HepG2 (cell line): ENCODE measurements at regions not wholly inside any gene's neighbourhood (a gene's known extent, or its start where the extent isn't known, plus 50 kb on each side); places are given as distances from the start of the nearest gene placed in this dataset.
A peak's percentile ranks its signal among the peaks of the same experiment; 100 is the strongest.

ENCODE experiments used
- ATAC-seq: fragments of 200-7000 bp; cut with Tn5 transposase; 3 replicates; pipeline ENCODE4 v1.9.1; 2020; ENCODE audit warnings: mild to moderate bottlenecking, moderate library complexity
- BruUV-seq: library from RNA; stranded (reverse); fragments of 400-500 nt; replicated peaks from 2 replicates; lab custom pipeline; 2021; lab: Mats Ljungman, UMichigan
- CTCF ChIA-PET: fragments of 300-600 bp; formaldehyde crosslinking; extraction: SDS; loops from one replicate; lab custom pipeline; 2021; ENCODE audit warnings: low total read pairs, inconsistent platforms, low intra/inter-chr PET ratio; lab: Yijun Ruan, JAX
- POLR2A ChIA-PET: fragments of 350-600 bp; sonication (Branson Sonifier 250); formaldehyde crosslinking; loops from one replicate; lab custom pipeline; 2020; ENCODE audit warnings: antibody characterized with exemption, inconsistent platforms; lab: Yijun Ruan, JAX
- DNase-seq: peaks from one replicate; pipeline ENCODE4 v3.0.0-alpha.2; 2015; ENCODE audit warnings: low spot score
- FAIRE-seq: peaks from 3 replicates; lab custom pipeline; 2011; peaks lifted over from hg19 to GRCh38; lab: Jason Lieb, UNC
- H2AFZ ChIP-seq: one replicate; pipeline ENCODE4 v1.6.1; 2011; ENCODE audit warnings: low read length, inconsistent platforms
- H3K27ac ChIP-seq: fragments of 300-600 bp; 3 replicates; pipeline ENCODE4 v1.8.0; 2011; ENCODE audit warnings: mixed run types, mild to moderate bottlenecking, mixed read lengths, low read length, inconsistent platforms; ENCODE audit not compliant: insufficient read depth; ENCODE audit errors: extremely low read length
- H3K27me3 ChIP-seq, 2 experiments: fragments of 200-600 bp in 1 of 2; 2 replicates in 1 of 2; 3 replicates in 1 of 2; pipeline versions ENCODE4 v1.6.0 to v1.8.0; 2011; ENCODE audit warnings: low read length in 2 of 2, mild to moderate bottlenecking in 2 of 2, moderate library complexity in 2 of 2, inconsistent platforms in 1 of 2; ENCODE audit not compliant: insufficient read depth in 2 of 2, control insufficient read depth in 1 of 2
- H3K36me3 ChIP-seq, 2 experiments: fragments of 200-600 bp in 1 of 2; replicated peaks in 1 of 2; 2 replicates in 1 of 2; 3 replicates in 1 of 2; pipeline versions ENCODE4 v1.5.1 to v1.8.0; 2011; ENCODE audit warnings: low read length in 2 of 2, inconsistent platforms in 1 of 2; ENCODE audit not compliant: insufficient read depth in 2 of 2, control insufficient read depth in 1 of 2
- H3K4me1 ChIP-seq: 2 replicates; pipeline ENCODE4 v1.5.1; 2012; ENCODE audit warnings: low read length, inconsistent platforms; ENCODE audit not compliant: insufficient read depth
- H3K4me2 ChIP-seq: 2 replicates; pipeline ENCODE4 v1.6.0; 2011; ENCODE audit warnings: low read depth, low read length, inconsistent platforms
- H3K4me3 ChIP-seq, 3 experiments: fragments of 200-600 bp in 1 of 3; sonication (generic), shearing (Covaris generic) in 1 of 3; replicated peaks in 1 of 3; 2 replicates each; pipeline ENCODE4 v1.5.1; 2011 to 2016; ENCODE audit warnings: low read length in 3 of 3, inconsistent platforms in 2 of 3, low read depth in 2 of 3, mild to moderate bottlenecking in 2 of 3, control low read depth in 1 of 3, mixed read lengths in 1 of 3; ENCODE audit not compliant: insufficient read depth in 1 of 3
- H3K79me2 ChIP-seq: one replicate; pipeline ENCODE4 v1.6.1; 2011; ENCODE audit warnings: low read length, inconsistent platforms; ENCODE audit not compliant: insufficient read depth
- H3K9ac ChIP-seq: 2 replicates; pipeline ENCODE4 v1.6.0; 2011; ENCODE audit warnings: mild to moderate bottlenecking, low read depth, low read length, inconsistent platforms; ENCODE audit not compliant: insufficient read depth
- H3K9me3 ChIP-seq: 2 replicates; pipeline ENCODE4 v1.5.1; 2012; ENCODE audit warnings: mild to moderate bottlenecking, low read length
- H4K20me1 ChIP-seq: 2 replicates; pipeline ENCODE4 v1.6.0; 2011; ENCODE audit warnings: inconsistent platforms, mild to moderate bottlenecking, low read length, moderate library complexity; ENCODE audit not compliant: insufficient read depth
- AGO1 ChIP-seq: fragments of 200-400 bp; formaldehyde crosslinking; IDR thresholded peaks from 2 replicates; pipeline ENCODE4 v1.6.1; 2017; ENCODE audit warnings: mild to moderate bottlenecking, low read depth, low read length, moderate library complexity; ENCODE audit not compliant: poor library complexity, severe bottlenecking
- CEBPB ChIP-seq: IDR thresholded peaks from 2 replicates; pipeline ENCODE4 v1.6.1; 2011; ENCODE audit warnings: low read depth, low read length, improper control_type of control experiment, borderline replicate concordance
- DMTF1 ChIP-seq: sonication (generic); formaldehyde crosslinking; IDR thresholded peaks from 2 replicates; pipeline ENCODE4 v1.4.0; 2020; ENCODE audit warnings: mild to moderate bottlenecking, missing genetic modification reagents
- ELF3 ChIP-seq: IDR thresholded peaks from 2 replicates; pipeline ENCODE4 v1.6.1; 2016; ENCODE audit warnings: missing genetic modification reagents, missing compliant biosample characterization
- FOXA1 ChIP-seq, 2 experiments: fragments of 450-650 bp in 1 of 2; sonication (generic) in 1 of 2; formaldehyde crosslinking in 1 of 2; IDR thresholded peaks; 2 replicates each; pipeline versions ENCODE4 v1.4.0 to v1.6.1; 2016 to 2020; ENCODE audit warnings: missing genetic modification reagents in 1 of 2
- FOXP1 ChIP-seq, 2 experiments: fragments of 450-650 bp in 1 of 2; IDR thresholded peaks; 2 replicates each; pipeline ENCODE4 v1.6.1; 2017 to 2018; ENCODE audit warnings: antibody characterized with exemption in 1 of 2
- GABPB1 ChIP-seq: IDR thresholded peaks from 2 replicates; pipeline ENCODE4 v1.6.1; 2016; ENCODE audit warnings: mild to moderate bottlenecking, missing genetic modification reagents, moderate library complexity, missing compliant biosample characterization
- HMG20A ChIP-seq: IDR thresholded peaks from 2 replicates; pipeline ENCODE4 v1.6.1; 2016; ENCODE audit warnings: borderline replicate concordance
- HNRNPLL ChIP-seq: fragments of 200-400 bp; formaldehyde crosslinking; IDR thresholded peaks from 2 replicates; pipeline ENCODE4 v1.6.1; 2017; ENCODE audit warnings: mild to moderate bottlenecking, low read depth, low read length; ENCODE audit not compliant: poor library complexity, severe bottlenecking
- HOXA3 ChIP-seq: sonication (generic); formaldehyde crosslinking; IDR thresholded peaks from 2 replicates; pipeline ENCODE4 v1.5.0; 2020; ENCODE audit warnings: missing genetic modification reagents
- JUNB ChIP-seq: sonication (generic); formaldehyde crosslinking; IDR thresholded peaks from 2 replicates; pipeline ENCODE4 v1.8.0; 2022; ENCODE audit warnings: missing genetic modification reagents, mild to moderate bottlenecking, borderline replicate concordance
- KDM2A ChIP-seq: sonication (generic); formaldehyde crosslinking; IDR thresholded peaks from 2 replicates; pipeline ENCODE4 v1.4.0; 2020; ENCODE audit warnings: low read depth, missing genetic modification reagents, borderline replicate concordance
- KDM3A ChIP-seq: IDR thresholded peaks from 2 replicates; pipeline ENCODE4 v1.6.1; 2018; ENCODE audit warnings: low read depth, missing compliant biosample characterization
- RFX5 ChIP-seq: IDR thresholded peaks from 2 replicates; pipeline ENCODE4 v1.6.1; 2011; ENCODE audit warnings: low read depth, low read length, improper control_type of control experiment
- SOX13 ChIP-seq, 3 experiments: fragments of 450-650 bp in 1 of 3; sonication (generic) in 1 of 3; formaldehyde crosslinking in 1 of 3; IDR thresholded peaks in 2 of 3; conservative IDR thresholded peaks in 1 of 3; 2 replicates each; pipeline versions ENCODE4 v1.5.0 to v1.6.1; 2016 to 2020; ENCODE audit warnings: antibody characterized with exemption in 1 of 3, mild to moderate bottlenecking in 1 of 3, missing compliant biosample characterization in 1 of 3, missing genetic modification reagents in 1 of 3, moderate library complexity in 1 of 3
- SOX5 ChIP-seq: IDR thresholded peaks from 2 replicates; pipeline ENCODE4 v1.6.1; 2016; ENCODE audit warnings: borderline replicate concordance
- ZFP91 ChIP-seq: sonication (generic); formaldehyde crosslinking; IDR thresholded peaks from 2 replicates; pipeline ENCODE4 v1.9.0; 2022; ENCODE audit warnings: missing genetic modification reagents, mild to moderate bottlenecking, borderline replicate concordance
- ZNF34 ChIP-seq: sonication (generic); formaldehyde crosslinking; IDR thresholded peaks from 2 replicates; pipeline ENCODE4 v1.4.0; 2020; ENCODE audit warnings: mild to moderate bottlenecking, missing genetic modification reagents, borderline replicate concordance
- WGBS: methylation state at CpG from one replicate; pipeline ENCODE4 v1.1.6; 2017; ENCODE audit warnings: low lambda C conversion rate; 5-methylcytosine and 5-hydroxymethylcytosine counted together
- in situ Hi-C: cut with HindIII; loops from 2 replicates; pipeline ENCODE4 v1.10.0; 2017; ENCODE audit warnings: low pct_unique_long_range_greater_than_20kb; ENCODE audit not compliant: extremely low pct_ligation_motif_present
- intact Hi-C: fragments of 100-400 bp; cut with micrococcal nuclease; formaldehyde crosslinking; loops from one replicate; pipeline ENCODE4 v1.10.0; 2022; ENCODE audit not compliant: unreplicated experiment

- no peaks in the 10 kb centered on the region for H3K9me3 ChIP-seq
- H2AFZ ChIP-seq, result no peak overlapping the region
- H3K4me1 ChIP-seq, result peaks cover 12% of the 10 kb centered on the region
- no TSS peak for BruUV-seq
- H3K4me3 ChIP-seq, result no peak overlapping the region; a peak in 1 of 6 replicates
- no peaks in the 10 kb centered on the region for H4K20me1 ChIP-seq
- in situ Hi-C loops, result no loop called here
- POLR2A ChIA-PET, result no interaction called here
- FAIRE-seq, result no peak
- H3K4me2 ChIP-seq, result peak overlapping the region; percentile 25
- ATAC-seq, result peak; percentile 80
- H3K79me2 ChIP-seq, result no peaks in the 10 kb centered on the region
- no peaks in the 10 kb centered on the region for H3K36me3 ChIP-seq
- CTCF ChIA-PET, result no interaction called here
- H3K9ac ChIP-seq, result no peak overlapping the region
- no peak overlapping the region for H3K27ac ChIP-seq
- peak; percentile 76 for DNase-seq
- 32% methylated on average over 34 of the region's 34 CpGs for WGBS
- intact Hi-C loops, result no loop called here
- H3K27me3 ChIP-seq, result peaks cover 5 to 77% of the 10 kb centered on the region in 2 experiments; a peak in 4 of 5 replicates
- TF ChIP-seq RFX5 (no peak), KDM2A (CRISPR knock-in tag) (0 out of 2 replicates have a peak, but pooled peaks have one; percentile 22), GABPB1 (CRISPR knock-in tag) (peak; percentile 79), SOX5 (peak; percentile 93), HMG20A (CRISPR knock-in tag) (no peak), SOX13 (IDR thresholded peaks at IDR 0.05) (no peak), SOX13 (CRISPR knock-in tag; conservative IDR thresholded peaks at IDR 0.05 in 1 of 2, IDR thresholded peaks at IDR 0.05 in 1 of 2) (peak in 1 of 2 experiments; percentile 84; a peak in 2 of 4 replicates), CEBPB (peak; percentile 58; the same call in 1 of the 2 replicates), JUNB (CRISPR knock-in tag) (peak; percentile 10; the same call in 1 of the 2 replicates), FOXA1 (IDR thresholded peaks at IDR 0.05) (no peak), FOXA1 (CRISPR knock-in tag; IDR thresholded peaks at IDR 0.05) (peak; percentile 40), AGO1 (no peak), DMTF1 (no peak), ELF3 (CRISPR knock-in tag) (peak; percentile 81), HNRNPLL (peak; percentile 19), ZNF34 (CRISPR knock-in tag) (no peak), FOXP1 (IDR thresholded peaks at IDR 0.05) (no peak), FOXP1 (CRISPR knock-in tag; IDR thresholded peaks at IDR 0.05) (peak; percentile 28; the same call in 1 of the 2 replicates), KDM3A (CRISPR knock-in tag) (no peak), HOXA3 (CRISPR knock-in tag) (peak; percentile 22; the same call in 1 of the 2 replicates), ZFP91 (CRISPR knock-in tag) (peak; percentile 54; the same call in 1 of the 2 replicates)
These were observed 134.8 kb upstream of the PHACTR3 start for GRCh38 chr20:59469267-59470252.
